ENCODE measurements at regions not wholly inside any gene's neighbourhood (a gene's known extent, or its start where the extent isn't known, plus 50 kb on each side); places are given as distances from the start of the nearest gene placed in this dataset.

- no peaks in the 10 kb centered on the region for H3K4me1 ChIP-seq (ENCODE audit: insufficient read depth, low read length, poor library complexity, severe bottlenecking)
- no peak overlapping the region for H3K4me3 ChIP-seq (ENCODE audit: low read depth, low read length, poor library complexity, severe bottlenecking)
- H3K79me2 ChIP-seq (ENCODE audit: insufficient read depth, low read depth, low read length): no peaks in the 10 kb centered on the region
- H3K9me2 ChIP-seq (ENCODE audit: insufficient read depth, low read length): no peaks in the 10 kb centered on the region
- no peak for DNase-seq (ENCODE audit: low spot score)
- TF ChIP-seq CTCF (conservative IDR thresholded peaks at IDR 0.05; ENCODE audit: low read length): no peak
- TF ChIP-seq EZH2phosphoT487 (IDR thresholded peaks at IDR 0.05; ENCODE audit: borderline replicate concordance, low read depth, low read length): no peak
- no TSS peak for BruUV-seq (replicated peaks)
- ChIA-PET POLR2A (no interaction called here), CTCF (ENCODE audit: unreplicated experiment) (no interaction called here)
- H3K4me2 ChIP-seq (ENCODE audit: low read length): no peak overlapping the region
- H2AFZ ChIP-seq (ENCODE audit: low read length): no peak overlapping the region
- H3K27ac ChIP-seq (ENCODE audit: low read depth, low read length, poor library complexity, severe bottlenecking): no peak overlapping the region
- H4K20me1 ChIP-seq (ENCODE audit: insufficient read depth, low read length): no peaks in the 10 kb centered on the region
- intact Hi-C loops (cut with micrococcal nuclease; ENCODE audit: unreplicated experiment): no loop called here
- no peaks in the 10 kb centered on the region for H3K9me3 ChIP-seq (ENCODE audit: low read length)
- H3K36me3 ChIP-seq (ENCODE audit: insufficient read depth, low read length): no peaks in the 10 kb centered on the region
Observed at GRCh38 chr19:32101206-32101605, 244.2 kb upstream of the ZNF507 start.

GRCh38 chr19:32103541-32103940 is 241.9 kb upstream of the ZNF507 start:
- CTCF ChIA-PET (ENCODE audit: unreplicated experiment): no interaction called here
- H3K4me1 ChIP-seq (ENCODE audit: insufficient read depth, low read length, poor library complexity, severe bottlenecking): no peaks in the 10 kb centered on the region
- no peak overlapping the region for H3K27ac ChIP-seq (ENCODE audit: low read depth, low read length, poor library complexity, severe bottlenecking)
- H3K4me3 ChIP-seq (ENCODE audit: low read depth, low read length, poor library complexity, severe bottlenecking): no peak overlapping the region
- no peaks in the 10 kb centered on the region for H4K20me1 ChIP-seq (ENCODE audit: insufficient read depth, low read length)
- POLR2A ChIA-PET: no interaction called here
- H2AFZ ChIP-seq (ENCODE audit: low read length): no peak overlapping the region
- H3K4me2 ChIP-seq (ENCODE audit: low read length): no peak overlapping the region
- no peak for DNase-seq (ENCODE audit: low spot score)
- no peaks in the 10 kb centered on the region for H3K9me2 ChIP-seq (ENCODE audit: insufficient read depth, low read length)
- no peaks in the 10 kb centered on the region for H3K36me3 ChIP-seq (ENCODE audit: insufficient read depth, low read length)
- TF ChIP-seq EZH2phosphoT487 (IDR thresholded peaks at IDR 0.05; ENCODE audit: borderline replicate concordance, low read depth, low read length) (no peak), CTCF (conservative IDR thresholded peaks at IDR 0.05; ENCODE audit: low read length) (no peak)
- H3K79me2 ChIP-seq (ENCODE audit: insufficient read depth, low read depth, low read length): no peaks in the 10 kb centered on the region
- no peaks in the 10 kb centered on the region for H3K9me3 ChIP-seq (ENCODE audit: low read length)
- BruUV-seq (replicated peaks): no TSS peak
- intact Hi-C loops (cut with micrococcal nuclease; ENCODE audit: unreplicated experiment): no loop called here

- TF ChIP-seq CTCF (conservative IDR thresholded peaks at IDR 0.05; ENCODE audit: low read length) (no peak), EZH2phosphoT487 (IDR thresholded peaks at IDR 0.05; ENCODE audit: borderline replicate concordance, low read depth, low read length) (no peak)
- Histone ChIP-seq H2AFZ (ENCODE audit: low read length) (no peak overlapping the region), H3K27ac (ENCODE audit: low read depth, low read length, poor library complexity, severe bottlenecking) (no peak overlapping the region), H4K20me1 (ENCODE audit: insufficient read depth, low read length) (no peaks in the 10 kb centered on the region), H3K4me3 (ENCODE audit: low read depth, low read length, poor library complexity, severe bottlenecking) (no peak overlapping the region), H3K36me3 (ENCODE audit: insufficient read depth, low read length) (no peaks in the 10 kb centered on the region), H3K79me2 (ENCODE audit: insufficient read depth, low read depth, low read length) (no peaks in the 10 kb centered on the region), H3K9me3 (ENCODE audit: low read length) (no peaks in the 10 kb centered on the region), H3K9me2 (ENCODE audit: insufficient read depth, low read length) (no peaks in the 10 kb centered on the region), H3K4me1 (ENCODE audit: insufficient read depth, low read length, poor library complexity, severe bottlenecking) (no peaks in the 10 kb centered on the region), H3K4me2 (ENCODE audit: low read length) (no peak overlapping the region)
- ChIA-PET POLR2A (no interaction called here), CTCF (ENCODE audit: unreplicated experiment) (no interaction called here)
- intact Hi-C loops (cut with micrococcal nuclease; ENCODE audit: unreplicated experiment): no loop called here
- BruUV-seq (replicated peaks): no TSS peak
- DNase-seq (ENCODE audit: low spot score): no peak
Observed at GRCh38 chr19:32104153-32104849, 241.1 kb upstream of the ZNF507 start.
